PC-9 (cell line): ENCODE measurements at regions not wholly inside any gene's neighbourhood (a gene's known extent, or its start where the extent isn't known, plus 50 kb on each side); places are given as distances from the start of the nearest gene placed in this dataset.

Experiments used
- BruUV-seq: library from RNA; stranded (reverse); fragments of 400-500 nt; replicated peaks from 2 replicates; lab custom pipeline; 2021; lab: Mats Ljungman, UMichigan
- CTCF ChIA-PET: fragments of 300-600 bp; sonication (Branson Sonifier 250); formaldehyde crosslinking; loops from one replicate; lab custom pipeline; 2022; ENCODE audit warnings: antibody characterized with exemption; lab: Charles Lee
- POLR2A ChIA-PET: fragments of 300-600 bp; sonication (Branson Sonifier 250); formaldehyde crosslinking; loops from one replicate; lab custom pipeline; 2022; ENCODE audit warnings: antibody characterized with exemption; ENCODE audit not compliant: unreplicated experiment; lab: Charles Lee
- DNase-seq, 2 experiments: peaks; one replicate each; pipeline versions ENCODE4 v3.0.0 to v3.0.0-alpha.2; 2015 to 2022; ENCODE audit warnings: mixed read lengths in 1 of 2
- H2AFZ ChIP-seq: fragments of 200-600 bp; sonication (generic); 2 replicates; pipeline ENCODE4 v1.8.1; 2017; ENCODE audit warnings: antibody characterized with exemption
- H3F3A ChIP-seq: fragments of 200-600 bp; sonication (generic); 2 replicates; pipeline ENCODE4 v1.8.1; 2017; ENCODE audit warnings: antibody characterized with exemption, mild to moderate bottlenecking, low read depth; ENCODE audit not compliant: insufficient read depth
- H3K27ac ChIP-seq: fragments of 200-600 bp; sonication (generic); 2 replicates; pipeline ENCODE4 v1.6.1; 2016; ENCODE audit warnings: mixed run types
- H3K27me3 ChIP-seq: fragments of 200-600 bp; sonication (generic); 2 replicates; pipeline ENCODE4 v1.6.1; 2016; ENCODE audit warnings: low read depth, mixed run types; ENCODE audit not compliant: insufficient read depth
- H3K36me3 ChIP-seq: fragments of 200-600 bp; sonication (generic); 2 replicates; pipeline ENCODE4 v1.6.1; 2016; ENCODE audit warnings: low read depth, mixed run types
- H3K4me1 ChIP-seq: fragments of 200-600 bp; sonication (generic); replicated peaks from 2 replicates; pipeline ENCODE4 v1.6.1; 2016; ENCODE audit warnings: mixed run types; ENCODE audit not compliant: insufficient read depth
- H3K4me2 ChIP-seq: fragments of 200-600 bp; sonication (generic); 2 replicates; pipeline ENCODE4 v1.6.1; 2017; ENCODE audit warnings: mixed run types
- H3K4me3 ChIP-seq: fragments of 200-600 bp; sonication (generic); 2 replicates; pipeline ENCODE4 v1.6.1; 2016; ENCODE audit warnings: mixed run types
- H3K79me2 ChIP-seq: fragments of 200-600 bp; sonication (generic); 2 replicates; pipeline ENCODE4 v1.6.1; 2017; ENCODE audit warnings: low read depth, mixed run types
- H3K9me2 ChIP-seq: fragments of 200-600 bp; sonication (generic); 2 replicates; pipeline ENCODE4 v1.8.1; 2017; ENCODE audit warnings: mild to moderate bottlenecking; ENCODE audit not compliant: insufficient read depth
- H3K9me3 ChIP-seq: fragments of 200-600 bp; sonication (generic); 2 replicates; pipeline ENCODE4 v1.8.1; 2016; ENCODE audit warnings: low read depth; ENCODE audit not compliant: insufficient read depth
- H4K20me1 ChIP-seq: fragments of 200-600 bp; sonication (generic); 2 replicates; pipeline ENCODE4 v1.8.1; 2017; ENCODE audit not compliant: insufficient read depth
- EZH2 ChIP-seq: fragments of 200-600 bp; sonication (generic); IDR thresholded peaks from 2 replicates; pipeline ENCODE4 v1.8.0; 2017; ENCODE audit warnings: antibody characterized with exemption, low read depth
- intact Hi-C: fragments of 100-400 bp; cut with micrococcal nuclease; formaldehyde crosslinking; loops from one replicate; pipeline ENCODE4 v1.10.0; 2022; ENCODE audit not compliant: unreplicated experiment
- TF ChIP-seq, protein P1 (sequence below): fragments of 200-600 bp; sonication (generic); conservative IDR thresholded peaks from 2 replicates; pipeline ENCODE4 v1.6.1; 2017; ENCODE audit warnings: mixed run types, antibody characterized with exemption, mild to moderate bottlenecking, moderate library complexity

DNA sequence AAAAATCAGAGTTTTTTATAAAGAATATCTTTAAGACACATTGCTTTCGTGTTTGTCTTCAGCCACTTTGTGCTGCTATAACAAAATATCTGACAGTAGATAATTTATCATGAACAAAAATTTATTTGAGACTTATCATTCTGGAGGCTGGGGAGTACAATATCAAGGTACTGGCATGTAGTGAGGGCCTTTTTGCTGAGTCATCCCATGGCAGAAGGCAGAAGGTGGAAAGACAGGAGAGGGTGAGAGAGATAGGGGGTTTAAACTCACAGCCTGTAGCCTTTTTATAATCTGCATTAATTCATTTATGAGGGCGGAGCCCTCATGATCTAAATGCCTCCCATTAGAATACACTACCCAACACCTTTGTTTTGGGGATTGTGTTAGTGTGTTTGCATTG lies 431.2 kb upstream of the FAM47C start:
- Histone ChIP-seq H3K4me2 (no peak overlapping the region), H2AFZ (no peak overlapping the region), H3K27me3 (no peaks in the 10 kb centered on the region), H3K9me3 (no peaks in the 10 kb centered on the region), H4K20me1 (no peaks in the 10 kb centered on the region), H3K36me3 (no peaks in the 10 kb centered on the region), H3K9me2 (no peaks in the 10 kb centered on the region), H3F3A (no peaks in the 10 kb centered on the region), H3K4me3 (no peak overlapping the region), H3K79me2 (no peaks in the 10 kb centered on the region), H3K4me1 (no peaks in the 10 kb centered on the region), H3K27ac (no peak overlapping the region)
- TF ChIP-seq, protein P1, sequence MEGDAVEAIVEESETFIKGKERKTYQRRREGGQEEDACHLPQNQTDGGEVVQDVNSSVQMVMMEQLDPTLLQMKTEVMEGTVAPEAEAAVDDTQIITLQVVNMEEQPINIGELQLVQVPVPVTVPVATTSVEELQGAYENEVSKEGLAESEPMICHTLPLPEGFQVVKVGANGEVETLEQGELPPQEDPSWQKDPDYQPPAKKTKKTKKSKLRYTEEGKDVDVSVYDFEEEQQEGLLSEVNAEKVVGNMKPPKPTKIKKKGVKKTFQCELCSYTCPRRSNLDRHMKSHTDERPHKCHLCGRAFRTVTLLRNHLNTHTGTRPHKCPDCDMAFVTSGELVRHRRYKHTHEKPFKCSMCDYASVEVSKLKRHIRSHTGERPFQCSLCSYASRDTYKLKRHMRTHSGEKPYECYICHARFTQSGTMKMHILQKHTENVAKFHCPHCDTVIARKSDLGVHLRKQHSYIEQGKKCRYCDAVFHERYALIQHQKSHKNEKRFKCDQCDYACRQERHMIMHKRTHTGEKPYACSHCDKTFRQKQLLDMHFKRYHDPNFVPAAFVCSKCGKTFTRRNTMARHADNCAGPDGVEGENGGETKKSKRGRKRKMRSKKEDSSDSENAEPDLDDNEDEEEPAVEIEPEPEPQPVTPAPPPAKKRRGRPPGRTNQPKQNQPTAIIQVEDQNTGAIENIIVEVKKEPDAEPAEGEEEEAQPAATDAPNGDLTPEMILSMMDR, result no peak
- TF ChIP-seq EZH2, result no peak
- POLR2A ChIA-PET, result no interaction called here
- no TSS peak for BruUV-seq
- CTCF ChIA-PET, result no interaction called here
- no peak for DNase-seq
- intact Hi-C loops, result no loop called here

DNA sequence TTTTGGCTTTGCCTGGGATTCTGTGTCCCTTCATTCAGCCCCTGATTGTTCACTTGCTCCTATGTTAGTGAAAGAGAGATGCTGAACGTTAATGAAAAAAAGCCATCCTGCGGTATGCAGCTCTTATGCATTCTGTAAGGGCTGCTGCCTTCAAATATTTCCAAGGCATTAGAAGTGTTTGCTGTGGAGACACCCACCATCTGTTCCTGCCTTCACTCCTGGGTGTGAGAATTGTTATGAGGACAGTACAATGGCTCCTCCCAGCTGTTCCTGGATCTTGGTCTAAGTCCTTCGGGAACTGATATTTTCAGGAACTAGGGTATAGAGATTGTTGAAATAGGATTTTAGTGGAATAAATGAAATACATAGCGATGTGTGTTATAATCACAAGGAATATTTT lies 427.1 kb upstream of the FAM47C start:
- no peak overlapping the region for H3K27ac ChIP-seq
- H3K9me3 ChIP-seq, result no peaks in the 10 kb centered on the region
- no peaks in the 10 kb centered on the region for H4K20me1 ChIP-seq
- no peak overlapping the region for H3K4me2 ChIP-seq
- no peaks in the 10 kb centered on the region for H3K27me3 ChIP-seq
- TF ChIP-seq, protein P1, result no peak
- no peak for TF ChIP-seq EZH2
- H3K4me3 ChIP-seq, result no peak overlapping the region
- BruUV-seq, result no TSS peak
- intact Hi-C loops, result no loop called here
- H3K79me2 ChIP-seq, result no peaks in the 10 kb centered on the region
- ChIA-PET CTCF (no interaction called here), POLR2A (no interaction called here)
- no peak for DNase-seq
- no peak overlapping the region for H2AFZ ChIP-seq
- H3F3A ChIP-seq, result no peaks in the 10 kb centered on the region
- H3K4me1 ChIP-seq, result no peaks in the 10 kb centered on the region
- H3K9me2 ChIP-seq, result no peaks in the 10 kb centered on the region
- no peaks in the 10 kb centered on the region for H3K36me3 ChIP-seq

DNA sequence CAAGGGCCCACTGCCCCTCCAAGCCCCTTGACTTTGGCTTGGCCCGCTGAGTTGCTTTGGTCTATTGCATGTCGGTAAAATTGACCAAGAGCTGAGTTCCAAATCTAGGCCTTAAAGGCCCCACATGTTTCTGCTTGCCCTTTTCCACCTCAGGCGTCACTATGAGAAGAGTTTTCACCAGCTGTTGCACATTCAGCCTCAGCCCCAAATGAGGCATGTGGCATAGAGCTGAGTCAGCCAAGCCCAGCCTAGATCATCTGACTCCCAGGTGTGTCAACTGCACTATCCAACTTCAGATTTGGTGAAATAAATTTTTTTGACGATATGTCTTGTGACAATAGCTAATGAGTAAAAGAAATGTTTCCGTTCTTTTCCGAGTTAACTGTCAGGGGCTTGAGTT lies 424.5 kb upstream of the FAM47C start:
- TF ChIP-seq, protein P1, result no peak
- TF ChIP-seq EZH2, result no peak
- H3K4me1 ChIP-seq, result no peaks in the 10 kb centered on the region
- H3K27me3 ChIP-seq, result no peaks in the 10 kb centered on the region
- no peak for DNase-seq
- no peak overlapping the region for H3K4me2 ChIP-seq
- H3F3A ChIP-seq, result no peaks in the 10 kb centered on the region
- intact Hi-C loops, result no loop called here
- no peak overlapping the region for H2AFZ ChIP-seq
- no peak overlapping the region for H3K4me3 ChIP-seq
- no TSS peak for BruUV-seq
- no peaks in the 10 kb centered on the region for H3K79me2 ChIP-seq
- H3K36me3 ChIP-seq, result no peaks in the 10 kb centered on the region
- H3K27ac ChIP-seq, result no peak overlapping the region
- H3K9me2 ChIP-seq, result no peaks in the 10 kb centered on the region
- ChIA-PET POLR2A (no interaction called here), CTCF (no interaction called here)
- no peaks in the 10 kb centered on the region for H4K20me1 ChIP-seq
- no peaks in the 10 kb centered on the region for H3K9me3 ChIP-seq
